ENCODE measurements at regions not wholly inside any gene's neighbourhood (a gene's known extent, or its start where the extent isn't known, plus 50 kb on each side); places are given as distances from the start of the nearest gene placed in this dataset.
A peak's percentile ranks its signal among the peaks of the same experiment; 100 is the strongest.

DNA sequence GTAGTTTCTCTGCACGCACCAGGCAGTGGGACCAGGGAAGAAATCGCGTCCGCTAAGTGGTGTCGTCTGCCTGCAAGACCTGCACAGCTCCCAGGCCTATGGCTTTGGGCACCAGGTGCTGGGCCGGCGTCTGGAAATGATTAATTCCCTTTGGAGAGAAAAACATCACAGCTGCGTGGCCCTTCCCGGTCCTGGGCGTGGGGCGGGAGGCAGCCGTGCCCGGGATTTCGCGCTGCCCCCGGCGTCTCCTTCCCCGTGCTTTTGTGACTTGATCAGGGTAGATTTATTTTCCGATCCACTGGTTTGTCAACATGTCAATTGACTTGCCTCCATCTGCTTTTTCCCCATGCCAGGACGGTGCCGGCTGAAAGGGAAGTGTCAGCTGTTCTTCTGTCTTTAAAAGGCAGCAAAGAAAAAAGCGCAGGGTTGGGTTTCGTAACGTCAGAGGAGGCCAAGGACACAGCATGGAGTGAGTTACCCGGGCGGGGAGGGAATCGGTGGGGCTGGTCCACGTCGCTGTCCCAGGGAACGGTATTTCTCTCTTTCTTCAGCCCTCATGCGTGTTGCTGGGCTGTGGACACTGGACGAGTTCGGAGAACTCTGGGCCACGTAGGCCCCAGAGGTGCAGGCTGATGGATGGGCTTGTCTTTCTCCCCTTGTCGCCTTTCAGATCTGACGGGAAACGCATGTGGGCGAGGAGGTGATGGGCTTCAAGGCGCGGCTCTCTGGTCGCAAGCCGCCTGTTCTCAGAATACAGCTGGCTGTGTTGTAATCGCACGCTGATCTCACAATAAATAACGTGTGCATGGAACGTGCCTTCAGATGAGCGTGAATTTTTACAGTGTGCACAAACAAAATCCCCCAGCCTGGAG is 188.1 kb upstream of the ZNF469 start:
- whole genome bisulfite sequencing, 2 donors: 82 to 83% methylated on average over 40 to 47 of the region's 47 CpGs
- peak in 1 of 2 donors; percentile 29 for DNase-seq (ENCODE audit: low spot score in 2 of 2)
- no peak overlapping the region for H3K27ac ChIP-seq

DNA sequence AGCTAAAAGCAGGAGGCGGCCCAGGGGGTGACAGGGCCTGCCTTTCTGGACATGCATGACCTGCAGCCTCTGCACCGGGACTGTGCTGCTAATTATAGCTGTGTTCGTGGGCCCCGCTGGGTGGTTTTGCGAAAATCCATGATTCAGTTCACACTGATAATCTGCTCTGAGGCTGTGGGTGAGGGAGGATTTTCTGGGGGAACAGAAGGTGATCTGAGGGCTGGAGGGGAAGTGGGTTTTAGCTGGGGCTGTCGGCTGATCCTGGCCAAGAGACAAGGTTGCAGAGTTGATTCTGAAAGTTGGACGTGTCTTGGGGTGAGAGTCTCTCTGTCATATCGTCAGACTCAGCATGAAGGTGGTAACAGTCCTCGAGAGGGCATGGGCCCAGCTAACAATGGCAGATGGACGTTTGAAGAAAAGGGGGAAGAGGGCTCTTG is 187.5 kb upstream of the ZNF469 start:
- Histone ChIP-seq H3K27me3 (no peaks in the 10 kb centered on the region), H3K4me1 (peaks cover 0 to 3% (median 0%) of the 10 kb centered on the region in 4 donors), H3K9me3 (no peaks in the 10 kb centered on the region), H3K36me3 (no peaks in the 10 kb centered on the region), H3K4me3 (no peak overlapping the region), H3K27ac (no peak overlapping the region)
- 81 to 84% methylated on average over 10 of the region's 10 CpGs for WGBS, 2 donors
- DNase-seq (ENCODE audit: low spot score in 2 of 2): no peak
- TF ChIP-seq EP300 (IDR thresholded peaks at IDR 0.05) (no peak), POLR2A (IDR thresholded peaks at IDR 0.05) (no peak)
- TF ChIP-seq, protein P1, sequence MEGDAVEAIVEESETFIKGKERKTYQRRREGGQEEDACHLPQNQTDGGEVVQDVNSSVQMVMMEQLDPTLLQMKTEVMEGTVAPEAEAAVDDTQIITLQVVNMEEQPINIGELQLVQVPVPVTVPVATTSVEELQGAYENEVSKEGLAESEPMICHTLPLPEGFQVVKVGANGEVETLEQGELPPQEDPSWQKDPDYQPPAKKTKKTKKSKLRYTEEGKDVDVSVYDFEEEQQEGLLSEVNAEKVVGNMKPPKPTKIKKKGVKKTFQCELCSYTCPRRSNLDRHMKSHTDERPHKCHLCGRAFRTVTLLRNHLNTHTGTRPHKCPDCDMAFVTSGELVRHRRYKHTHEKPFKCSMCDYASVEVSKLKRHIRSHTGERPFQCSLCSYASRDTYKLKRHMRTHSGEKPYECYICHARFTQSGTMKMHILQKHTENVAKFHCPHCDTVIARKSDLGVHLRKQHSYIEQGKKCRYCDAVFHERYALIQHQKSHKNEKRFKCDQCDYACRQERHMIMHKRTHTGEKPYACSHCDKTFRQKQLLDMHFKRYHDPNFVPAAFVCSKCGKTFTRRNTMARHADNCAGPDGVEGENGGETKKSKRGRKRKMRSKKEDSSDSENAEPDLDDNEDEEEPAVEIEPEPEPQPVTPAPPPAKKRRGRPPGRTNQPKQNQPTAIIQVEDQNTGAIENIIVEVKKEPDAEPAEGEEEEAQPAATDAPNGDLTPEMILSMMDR (IDR thresholded peaks at IDR 0.05): no peak

More for the DNA sequence above, 188.1 kb upstream of the ZNF469 start:
- TF ChIP-seq POLR2A (IDR thresholded peaks at IDR 0.05) (no peak), EP300 (IDR thresholded peaks at IDR 0.05) (no peak)
- TF ChIP-seq, protein P1 (IDR thresholded peaks at IDR 0.05): no peak
- no peaks in the 10 kb centered on the region for H3K4me1 ChIP-seq
- no peaks in the 10 kb centered on the region for H3K27me3 ChIP-seq
- peaks cover 0 to under 1% (median 0%) of the 10 kb centered on the region in 4 donors for H3K9me3 ChIP-seq
- H3K36me3 ChIP-seq: no peaks in the 10 kb centered on the region
- no peak overlapping the region for H3K4me3 ChIP-seq

DNA sequence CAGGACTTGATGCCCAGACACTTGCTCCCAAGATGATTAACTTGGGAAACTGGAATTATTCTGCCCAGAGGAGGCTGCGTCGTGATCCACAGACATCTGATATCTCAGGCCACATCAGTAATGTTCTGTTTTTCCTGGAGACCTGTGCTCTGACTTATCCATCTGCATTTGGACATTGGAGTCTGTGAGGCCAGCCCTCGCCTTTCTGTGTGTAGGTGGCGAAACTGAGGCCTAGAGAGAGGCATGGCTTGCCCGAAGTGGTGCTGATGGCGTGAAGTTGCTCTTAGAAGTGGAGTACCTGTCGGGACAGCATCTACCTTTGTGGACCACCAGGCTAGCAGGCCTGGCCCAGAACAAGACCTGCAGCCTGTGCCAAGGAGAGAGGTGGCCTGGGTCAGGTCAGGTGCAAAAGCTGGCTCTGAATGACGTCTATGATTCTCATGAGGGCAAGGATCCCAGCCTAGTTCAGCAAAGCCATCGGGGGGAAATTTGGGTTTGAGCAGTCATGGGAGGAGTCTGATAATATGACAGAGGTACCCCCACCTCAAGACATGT is 186.8 kb upstream of the ZNF469 start:
- no peak for TF ChIP-seq EP300 (IDR thresholded peaks at IDR 0.05)
- no peaks in the 10 kb centered on the region for H3K9me3 ChIP-seq
- DNase-seq (ENCODE audit: low spot score in 2 of 2): no peak
- H3K36me3 ChIP-seq: no peaks in the 10 kb centered on the region
- peaks cover 0 to 3% (median 0%) of the 10 kb centered on the region in 4 donors for H3K4me1 ChIP-seq
- no peak overlapping the region for H3K27ac ChIP-seq
- 89% methylated on average over 9 of the region's 9 CpGs for WGBS, 2 donors
- no peaks in the 10 kb centered on the region for H3K27me3 ChIP-seq
- H3K4me3 ChIP-seq: no peak overlapping the region

DNA sequence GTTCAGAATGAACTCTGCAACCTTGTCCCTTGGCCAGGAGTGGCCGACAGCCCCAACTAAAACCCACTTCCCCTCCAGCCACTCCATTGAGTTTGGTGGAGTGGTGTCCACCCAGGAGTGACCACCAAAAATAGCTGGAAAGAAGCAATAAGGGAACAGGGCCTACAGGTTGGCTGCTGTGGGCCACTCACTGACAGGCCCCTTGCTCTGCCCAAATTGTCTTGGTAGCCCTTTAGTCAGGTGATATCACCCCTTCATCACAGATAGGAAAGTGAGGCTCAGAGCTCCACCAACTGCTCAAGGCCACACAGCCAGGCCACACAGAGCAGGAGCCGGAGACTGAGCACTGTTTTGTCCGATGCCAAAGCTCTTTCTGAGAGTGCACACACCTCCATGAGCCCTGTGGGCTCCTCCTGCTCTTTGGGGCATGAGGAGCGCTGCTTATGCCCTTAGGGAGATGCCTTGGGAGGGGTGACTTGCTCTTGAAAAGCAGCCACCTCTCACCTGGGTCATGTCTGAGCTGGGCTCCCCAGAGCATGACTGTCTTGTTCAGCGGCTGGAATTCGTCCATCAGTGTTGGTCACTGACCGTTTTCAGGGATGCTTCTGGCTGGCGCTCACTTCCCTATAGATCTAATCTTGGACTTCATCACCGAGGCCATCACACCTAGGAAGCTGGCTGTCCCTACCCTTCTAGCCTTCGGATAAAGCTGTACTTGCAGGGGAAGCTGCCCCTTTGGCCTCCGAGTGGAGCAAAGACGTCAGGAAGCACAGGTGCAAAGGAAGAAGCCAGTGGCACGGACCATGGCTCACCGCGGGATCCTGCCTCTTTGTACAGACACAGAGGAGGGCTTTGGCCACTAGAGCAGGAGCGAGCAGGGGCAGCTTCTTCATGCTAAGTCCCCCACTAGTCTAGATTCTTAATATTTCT is 186.0 kb upstream of the ZNF469 start:
- no peak for DNase-seq (ENCODE audit: low spot score in 2 of 2)
- H3K27me3 ChIP-seq: no peaks in the 10 kb centered on the region
- WGBS, 2 donors: 88 to 93% methylated on average over 16 of the region's 16 CpGs
- H3K9me3 ChIP-seq: no peaks in the 10 kb centered on the region
- no peak overlapping the region for H3K4me3 ChIP-seq
- H3K4me1 ChIP-seq: peaks cover 0 to 3% (median 0%) of the 10 kb centered on the region in 4 donors
- no peak overlapping the region for H3K27ac ChIP-seq
- TF ChIP-seq POLR2A (IDR thresholded peaks at IDR 0.05) (no peak), EP300 (IDR thresholded peaks at IDR 0.05) (no peak)
- TF ChIP-seq, protein P1 (IDR thresholded peaks at IDR 0.05): no peak
- no peaks in the 10 kb centered on the region for H3K36me3 ChIP-seq
